Activated CD4-positive, CD25-positive, alpha-beta regulatory T cell treated with anti-CD3 and anti-CD28 coated beads, Interleukin-2, amount 50 U/mL, for 16 hours (primary cell): ENCODE measurements at regions not wholly inside any gene's neighbourhood (a gene's known extent, or its start where the extent isn't known, plus 50 kb on each side); places are given as distances from the start of the nearest gene placed in this dataset.
"Not testable (repeated sequence)": the region's sequence is repeated elsewhere in the genome, so short reads cannot be mapped to it uniquely, and the experiment has no call there.

Experiments used
- DNase-seq: peaks from one replicate; pipeline ENCODE4 v3.0.0-alpha.2; 2020; ENCODE audit warnings: low read depth, low spot score

- no peak for DNase-seq
These were observed 168.3 kb upstream of the IL12B start for GRCh38 chr5:159498630-159499029.

DNA sequence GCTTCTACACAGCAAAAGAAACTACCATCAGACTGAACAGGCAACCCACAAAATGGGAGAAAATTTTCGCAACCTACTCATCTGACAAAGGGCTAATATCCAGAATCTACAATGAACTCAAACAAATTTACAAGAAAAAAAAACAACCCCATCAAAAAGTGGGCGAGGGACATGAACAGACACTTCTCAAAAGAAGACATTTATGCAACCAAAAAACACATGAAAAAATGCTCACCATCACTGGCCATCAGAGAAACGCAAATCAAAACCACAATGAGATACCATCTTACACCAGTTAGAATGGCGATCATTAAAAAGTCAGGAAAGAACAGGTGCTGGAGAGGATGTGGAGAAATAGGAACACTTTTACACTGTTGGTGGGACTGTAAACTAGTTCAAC, 171.8 kb upstream of the IL12B start:
- DNase-seq = not testable (repeated sequence)

DNA sequence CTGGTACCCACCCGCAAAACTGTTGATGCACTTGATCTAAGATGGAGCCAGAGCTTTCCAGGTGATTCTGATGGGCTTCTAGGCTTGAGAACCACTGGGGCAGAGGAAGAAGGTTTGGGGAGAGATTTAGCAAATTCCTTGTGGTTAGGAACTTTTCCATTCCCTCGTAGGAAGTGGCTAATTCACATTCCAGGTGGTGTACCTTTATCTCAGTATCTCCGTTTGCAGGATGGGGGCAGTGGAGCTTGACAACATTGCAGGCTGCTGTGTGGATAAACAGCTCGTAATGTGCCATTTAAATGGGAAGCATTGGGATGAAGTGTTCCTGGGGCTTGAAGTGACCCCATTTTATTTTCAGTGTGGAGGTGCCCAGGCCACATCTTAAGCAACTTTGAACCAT, 172.9 kb upstream of the IL12B start:
- DNase-seq = no peak

DNA sequence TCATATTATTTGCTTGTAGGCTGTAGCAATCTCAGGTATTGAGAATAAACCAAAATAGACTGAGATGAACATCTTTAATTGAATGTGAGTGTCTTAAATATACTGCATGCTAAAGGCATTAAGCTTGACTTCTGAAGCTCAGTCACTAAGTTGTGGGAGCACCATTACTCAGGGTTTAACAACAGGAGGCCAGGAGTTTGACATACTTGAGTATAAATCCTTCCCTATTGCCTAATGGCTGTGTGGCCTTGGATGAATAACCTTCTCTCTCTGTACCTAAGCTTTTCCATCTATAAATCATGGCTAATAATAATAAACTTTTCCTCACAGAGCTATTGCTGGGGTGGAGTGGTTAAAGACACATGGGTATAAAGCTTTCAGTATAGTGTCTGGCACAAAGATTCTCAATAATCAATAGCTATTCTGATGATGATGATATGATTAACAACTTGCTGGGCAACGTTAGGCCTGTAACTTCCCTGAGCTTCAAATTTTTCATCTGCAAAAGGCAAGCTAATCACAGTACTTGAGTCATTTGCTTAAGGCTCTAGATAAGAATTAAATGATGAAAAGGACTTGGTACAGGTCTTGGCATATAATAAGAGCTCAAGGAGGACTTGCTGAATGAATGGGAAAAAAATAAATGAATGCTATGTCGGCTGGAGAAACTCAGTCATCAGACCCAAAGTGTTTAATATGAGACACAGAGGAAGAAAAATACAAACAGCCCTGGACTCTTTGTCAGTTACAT, 174.0 kb upstream of the IL12B start:
- no peak for DNase-seq

GRCh38 chr5:159504857-159505304, 174.6 kb upstream of the IL12B start:
- no peak for DNase-seq

GRCh38 chr5:159507055-159507454, 176.8 kb upstream of the IL12B start:
- no peak for DNase-seq

DNA sequence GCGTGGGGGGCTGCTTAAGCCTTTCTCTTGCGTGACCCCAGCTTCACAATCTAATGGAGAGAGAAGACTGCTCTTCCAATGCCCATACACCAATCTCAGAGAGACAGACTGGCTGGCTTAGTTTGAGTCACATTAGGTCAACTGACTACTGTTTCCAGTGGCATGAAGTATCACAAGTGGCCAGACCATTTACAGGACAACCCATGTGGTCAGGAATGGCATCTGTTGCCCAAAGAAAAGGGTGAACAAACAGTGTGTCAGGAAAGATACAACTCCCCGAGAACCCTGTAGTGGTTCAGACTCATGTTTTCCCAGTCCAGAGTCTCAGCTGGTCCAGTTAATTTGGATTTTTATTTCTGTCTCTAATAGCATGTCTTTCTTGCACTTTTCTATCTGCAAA, 177.4 kb upstream of the IL12B start:
- no peak for DNase-seq

DNA sequence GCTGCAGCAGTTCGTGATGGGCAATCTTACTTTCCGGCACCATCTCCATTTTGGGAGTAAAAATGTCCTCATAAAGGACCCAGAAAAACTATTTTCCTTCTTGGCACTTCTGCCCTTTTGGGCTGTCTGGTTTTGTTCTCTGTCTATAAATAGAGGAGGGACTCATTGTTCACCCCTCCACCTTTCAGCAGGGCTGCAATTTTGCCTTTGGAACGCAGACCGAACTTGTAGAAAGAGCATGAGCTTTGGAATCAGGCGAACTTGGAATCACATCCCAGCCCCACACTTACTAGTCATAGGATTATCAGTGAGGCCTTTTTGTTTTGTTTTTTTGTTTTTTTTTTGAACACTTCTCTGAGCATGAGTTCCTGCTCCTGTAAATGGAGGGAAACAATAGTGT, 178.1 kb upstream of the IL12B start:
- DNase-seq = no peak

DNA sequence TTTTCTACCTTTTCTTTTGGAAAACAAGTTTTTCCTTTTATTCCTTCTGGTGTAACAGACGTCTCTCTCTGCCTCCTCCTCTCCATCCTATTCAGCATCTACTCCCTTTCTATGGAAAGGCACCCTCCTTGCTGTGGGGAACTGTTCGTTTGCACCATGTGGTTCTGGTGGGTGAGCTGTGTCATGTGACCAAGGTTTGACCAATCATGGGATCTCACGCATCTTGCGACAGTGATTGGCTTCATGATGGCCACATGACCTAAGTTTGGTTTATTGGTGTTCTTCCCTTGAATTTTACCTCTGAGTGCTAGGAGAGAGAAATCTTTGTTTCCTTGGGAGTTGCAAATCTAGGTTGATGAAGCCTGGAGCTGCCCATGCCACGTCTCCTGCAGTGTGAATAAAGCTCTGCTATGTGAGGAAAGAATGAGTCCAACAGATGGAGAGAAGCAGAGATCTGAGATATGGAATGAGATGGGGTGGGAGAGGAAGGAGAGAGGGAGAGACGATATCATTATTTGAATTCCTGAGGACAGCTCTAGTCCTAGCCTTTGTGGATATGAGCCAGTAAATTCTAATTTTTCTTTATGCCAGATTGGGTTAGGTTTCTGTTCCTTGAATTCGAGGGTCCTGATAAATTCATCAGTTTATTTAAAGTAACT, 178.8 kb upstream of the IL12B start:
- no peak for DNase-seq

DNA sequence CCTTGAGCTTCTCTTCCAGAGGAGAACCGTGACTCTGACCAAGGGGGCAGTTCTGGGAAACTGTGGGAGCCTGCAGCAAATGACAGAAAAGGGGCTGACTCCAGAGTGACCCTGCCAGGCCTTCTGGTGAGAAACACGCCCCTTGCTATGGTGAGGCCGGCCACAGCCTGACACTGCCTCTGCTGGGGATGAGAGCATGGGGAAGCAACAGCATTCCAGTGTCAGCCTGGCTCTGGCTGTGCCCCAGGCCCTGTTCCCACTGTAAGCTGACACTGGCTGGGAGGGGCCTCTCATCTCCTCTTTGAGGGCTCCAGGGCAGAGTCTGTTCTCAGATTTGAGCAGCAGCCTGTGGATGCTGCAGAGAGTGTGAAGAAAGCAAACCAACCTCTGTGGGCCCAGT, 180.0 kb upstream of the IL12B start:
- DNase-seq = no peak

GRCh38 chr5:159511570-159511969, 181.3 kb upstream of the IL12B start:
- no peak for DNase-seq

- no peak for DNase-seq
These were observed 181.8 kb upstream of the IL12B start for GRCh38 chr5:159512064-159512463.

DNA sequence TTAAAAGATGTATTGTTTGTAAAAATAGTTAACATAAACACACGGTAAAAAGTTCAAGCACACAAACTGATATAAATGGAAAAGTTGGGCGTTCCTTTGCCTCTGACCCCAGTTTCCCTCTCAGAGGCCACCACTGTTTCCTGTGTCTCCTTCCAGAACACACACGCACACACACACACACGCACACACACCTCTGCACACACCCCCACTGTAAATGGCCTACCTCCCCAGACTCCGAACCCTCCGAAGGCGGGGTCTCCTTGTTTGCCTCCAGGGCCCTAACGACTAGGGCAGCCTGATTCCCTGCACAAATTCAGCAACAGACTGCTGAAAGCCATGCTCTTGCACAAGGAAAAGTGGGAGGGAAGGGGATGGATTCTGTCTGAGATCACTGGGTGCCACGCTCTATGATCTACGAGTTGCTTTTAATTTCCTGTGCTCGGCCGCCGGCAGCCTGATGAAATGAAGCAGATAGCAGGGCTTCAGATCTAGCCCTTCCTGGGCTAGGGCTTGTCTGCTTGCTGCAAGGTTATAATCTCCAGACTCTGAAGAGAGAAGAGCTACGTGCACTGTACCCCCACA, 184.0 kb upstream of the IL12B start:
- no peak for DNase-seq

GRCh38 chr5:159515197-159515596, 184.9 kb upstream of the IL12B start:
- no peak for DNase-seq

- DNase-seq = peak; percentile 44
These were observed 185.7 kb upstream of the IL12B start for GRCh38 chr5:159515909-159516415.

DNA sequence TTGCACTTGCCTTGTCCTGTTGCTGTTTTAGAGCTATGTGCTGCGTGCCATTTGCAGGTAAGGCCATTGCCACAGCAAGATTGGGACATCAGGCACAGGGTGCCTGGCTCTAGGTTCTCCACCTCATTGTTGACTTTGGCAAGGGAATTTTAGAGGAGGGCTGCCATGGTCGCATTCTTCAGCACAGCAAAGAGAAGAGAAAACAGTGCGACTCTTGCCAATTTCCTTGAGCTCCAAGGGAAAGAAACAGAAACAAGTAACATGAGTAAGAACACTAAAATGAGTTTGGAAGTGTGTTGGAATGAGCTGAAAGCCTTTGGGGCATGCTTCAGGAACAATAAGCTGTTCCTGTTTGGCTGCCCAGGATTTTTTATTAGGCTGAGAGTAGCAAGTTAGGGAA, 188.1 kb upstream of the IL12B start:
- DNase-seq = no peak

DNA sequence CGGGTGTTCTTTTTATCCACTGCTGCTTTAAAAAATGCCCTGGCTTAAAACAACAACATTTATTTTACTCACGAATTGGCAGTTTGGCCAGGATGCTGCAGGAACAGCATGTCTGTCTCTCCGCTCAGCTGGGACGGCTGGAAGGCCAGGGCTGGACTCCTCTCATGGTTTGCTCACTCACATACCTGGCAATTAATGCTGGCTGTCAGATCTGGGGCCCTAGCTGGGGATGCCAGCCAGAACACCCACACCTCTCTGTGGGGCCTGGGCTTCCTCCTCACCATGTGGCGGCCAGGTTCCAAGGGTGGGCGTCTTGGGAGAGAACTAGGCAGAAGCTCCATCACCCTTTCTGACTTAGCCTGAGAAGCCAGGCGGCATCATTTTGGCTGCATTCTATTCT, 189.1 kb upstream of the IL12B start:
- no peak for DNase-seq

DNA sequence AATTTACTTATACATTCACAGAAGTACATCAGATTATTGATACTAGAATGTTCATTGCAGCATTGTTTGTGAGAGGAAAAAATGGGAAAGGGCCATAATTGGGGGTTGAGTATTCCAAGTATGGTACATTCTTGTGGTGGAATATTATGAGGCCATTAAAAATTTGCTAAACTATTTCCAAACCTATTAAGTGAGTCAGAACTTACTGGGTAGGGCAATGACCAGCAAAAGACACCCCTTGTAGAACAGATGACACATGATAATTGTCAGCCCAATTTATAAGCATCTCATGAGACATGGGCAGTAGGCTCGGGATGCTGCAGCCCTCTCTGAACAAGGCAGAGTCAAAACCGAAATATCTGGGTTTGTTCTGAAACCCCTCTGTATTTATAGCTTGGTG, 192.6 kb upstream of the IL12B start:
- no peak for DNase-seq

DNA sequence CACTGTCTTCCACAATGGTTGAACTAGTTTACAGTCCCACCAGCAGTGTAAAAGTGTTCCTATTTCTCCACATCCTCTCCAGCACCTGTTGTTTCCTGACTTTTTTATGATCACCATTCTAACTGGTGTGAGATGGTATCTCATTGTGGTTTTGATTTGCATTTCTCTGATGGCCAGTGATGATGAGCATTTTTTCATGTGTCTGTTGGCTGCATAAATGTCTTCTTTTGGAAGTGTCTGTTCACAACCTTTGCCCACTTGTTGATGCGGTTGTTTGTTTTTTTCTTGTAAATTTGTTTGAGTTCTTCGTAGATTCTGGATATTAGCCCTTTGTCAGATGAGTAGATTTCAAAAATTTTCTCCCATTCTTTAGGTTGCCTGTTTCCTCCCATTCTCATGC, 194.0 kb upstream of the IL12B start:
- DNase-seq = not testable (repeated sequence)

DNA sequence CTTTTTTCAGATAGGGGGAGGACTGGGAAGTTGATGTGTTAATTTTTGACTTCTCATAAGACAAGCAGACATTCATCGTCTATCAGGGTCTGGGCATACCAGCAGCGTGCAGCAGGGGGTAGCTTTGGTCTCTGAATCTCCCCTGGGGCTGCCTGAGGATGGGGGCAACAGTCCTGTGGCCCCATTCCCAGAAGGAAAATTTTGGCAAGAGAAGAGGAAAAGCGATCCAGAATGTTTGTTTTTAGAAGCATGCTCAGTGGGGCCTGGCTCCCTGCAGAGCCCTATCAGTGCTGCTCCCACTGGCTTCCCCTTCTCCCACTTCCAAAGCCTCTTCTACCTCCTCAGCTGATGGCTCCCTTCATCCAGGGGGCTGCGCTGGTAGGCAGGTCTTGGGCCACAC, 194.8 kb upstream of the IL12B start:
- no peak for DNase-seq

DNA sequence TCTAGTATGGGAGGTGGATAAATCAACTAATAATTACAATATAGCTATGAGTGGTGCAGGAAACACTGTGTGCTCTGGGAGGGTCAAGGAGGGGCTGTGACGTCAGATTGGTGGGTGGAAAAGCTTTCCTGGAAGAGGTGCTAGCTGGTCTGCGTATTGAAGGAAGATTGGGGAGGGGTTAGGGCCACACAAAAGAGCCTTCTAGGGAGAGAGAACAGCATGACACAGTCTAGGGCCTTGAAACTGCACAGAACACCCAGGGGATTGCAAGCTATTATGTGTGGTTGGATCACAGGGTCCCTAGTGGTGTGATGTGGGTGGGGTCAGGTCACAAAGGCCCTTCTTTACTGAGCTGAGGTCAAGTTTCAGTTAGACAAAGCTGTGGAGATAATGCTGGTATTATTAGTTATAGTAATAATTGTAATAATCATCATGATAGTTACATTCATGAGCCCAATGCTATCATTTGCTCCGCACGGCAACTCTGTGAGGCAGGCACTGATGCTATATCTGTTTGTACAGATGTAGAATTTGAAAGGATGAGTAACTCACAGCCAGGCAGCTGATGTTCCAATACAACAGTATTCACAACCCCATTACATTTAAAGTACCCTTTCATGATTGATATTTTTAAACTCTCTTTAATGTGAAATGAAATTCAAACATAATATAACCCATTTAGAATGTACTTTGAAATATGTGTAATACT, 197.4 kb upstream of the IL12B start:
- DNase-seq = no peak

GRCh38 chr5:159531554-159532105, 201.3 kb upstream of the IL12B start:
- no peak for DNase-seq
